GM23248 (cell line): ENCODE measurements at regions not wholly inside any gene's neighbourhood (a gene's known extent, or its start where the extent isn't known, plus 50 kb on each side); places are given as distances from the start of the nearest gene placed in this dataset.

ENCODE experiments used
- DNase-seq: peaks from one replicate; pipeline ENCODE4 v3.0.0-alpha.2; 2015
- H2AFZ ChIP-seq: fragments of 200-600 bp; sonication (generic); 2 replicates; pipeline ENCODE4 v1.6.1; 2016; ENCODE audit warnings: antibody characterized with exemption
- H3F3A ChIP-seq: fragments of 200-600 bp; sonication (generic); 2 replicates; pipeline ENCODE4 v1.6.1; 2016; ENCODE audit warnings: mild to moderate bottlenecking, antibody characterized with exemption, mixed run types; ENCODE audit not compliant: insufficient read depth
- H3K27ac ChIP-seq: fragments of 200-600 bp; sonication (generic); 2 replicates; pipeline ENCODE4 v1.5.1; 2016; ENCODE audit warnings: mild to moderate bottlenecking
- H3K27me3 ChIP-seq: fragments of 200-600 bp; sonication (generic); replicated peaks from 2 replicates; pipeline ENCODE4 v1.6.1; 2016; ENCODE audit warnings: mild to moderate bottlenecking; ENCODE audit not compliant: insufficient read depth
- H3K36me3 ChIP-seq: fragments of 200-600 bp; sonication (generic); 2 replicates; pipeline ENCODE4 v1.6.1; 2016; ENCODE audit warnings: low read depth, mild to moderate bottlenecking
- H3K4me1 ChIP-seq: fragments of 200-600 bp; sonication (generic); 2 replicates; pipeline ENCODE4 v1.6.1; 2016; ENCODE audit warnings: mild to moderate bottlenecking; ENCODE audit not compliant: insufficient read depth
- H3K4me2 ChIP-seq: fragments of 200-600 bp; sonication (generic); one replicate; pipeline ENCODE4 v1.6.1; 2016; ENCODE audit warnings: mild to moderate bottlenecking; ENCODE audit not compliant: unreplicated experiment
- H3K4me3 ChIP-seq: fragments of 200-600 bp; sonication (generic); 2 replicates; pipeline ENCODE4 v1.5.1; 2016; ENCODE audit warnings: mild to moderate bottlenecking
- H3K79me2 ChIP-seq: fragments of 200-600 bp; sonication (generic); 2 replicates; pipeline ENCODE4 v1.6.1; 2016; ENCODE audit warnings: mild to moderate bottlenecking; ENCODE audit not compliant: insufficient read depth
- H3K9ac ChIP-seq: fragments of 200-600 bp; sonication (generic); 2 replicates; pipeline ENCODE4 v1.6.1; 2016; ENCODE audit warnings: mild to moderate bottlenecking
- H3K9me2 ChIP-seq: fragments of 200-600 bp; sonication (generic); 2 replicates; pipeline ENCODE4 v1.6.1; 2016; ENCODE audit warnings: mixed run types, mild to moderate bottlenecking, moderate library complexity; ENCODE audit not compliant: insufficient read depth
- H3K9me3 ChIP-seq: fragments of 200-600 bp; sonication (generic); one replicate; pipeline ENCODE4 v1.6.1; 2017; ENCODE audit warnings: low read depth
- H4K20me1 ChIP-seq: fragments of 200-600 bp; sonication (generic); 2 replicates; pipeline ENCODE4 v1.6.0; 2016; ENCODE audit not compliant: insufficient read depth
- EZH2 ChIP-seq: fragments of 200-600 bp; sonication (generic); IDR thresholded peaks from 2 replicates; pipeline ENCODE4 v1.6.1; 2018; ENCODE audit warnings: antibody characterized with exemption, mild to moderate bottlenecking; ENCODE audit not compliant: insufficient read depth, poor library complexity, severe bottlenecking
- EZH2phosphoT487 ChIP-seq: fragments of 200-600 bp; sonication (generic); IDR thresholded peaks from 2 replicates; pipeline ENCODE4 v1.6.1; 2018; ENCODE audit warnings: antibody characterized with exemption, moderate library complexity, mild to moderate bottlenecking, low read depth; ENCODE audit not compliant: insufficient read depth
- WGBS, 2 experiments: methylation state at CpG; one replicate each; pipeline ENCODE4 v1.1.6; 2015 to 2017; ENCODE audit warnings: low lambda C conversion rate in 2 of 2, low coverage in 1 of 2; ENCODE audit errors: missing lambda C conversion rate in 2 of 2; 5-methylcytosine and 5-hydroxymethylcytosine counted together
- in situ Hi-C: fragments of 300-500 bp; cut with MboI; formaldehyde crosslinking; loops from 2 replicates; pipeline ENCODE4 v1.15.0; 2020

- H3K9me3 ChIP-seq, result no peaks in the 10 kb centered on the region
- no peak overlapping the region for H3K4me3 ChIP-seq
- H3K36me3 ChIP-seq, result no peaks in the 10 kb centered on the region
- peaks cover 34% of the 10 kb centered on the region for H3F3A ChIP-seq
- no peak overlapping the region for H3K27ac ChIP-seq
- WGBS, 2 experiments, result 39 to 50% methylated on average over 3 of the region's 3 CpGs
- no peak overlapping the region for H3K4me2 ChIP-seq
- peaks cover 58% of the 10 kb centered on the region for H3K4me1 ChIP-seq
- no peak overlapping the region for H3K9ac ChIP-seq
- DNase-seq, result peak; percentile 37
- TF ChIP-seq EZH2, result no peak
- TF ChIP-seq EZH2phosphoT487, result no peak
- in situ Hi-C loops, result no loop called here
- H3K27me3 ChIP-seq, result no peaks in the 10 kb centered on the region
- no peaks in the 10 kb centered on the region for H4K20me1 ChIP-seq
- H2AFZ ChIP-seq, result no peak overlapping the region
- no peaks in the 10 kb centered on the region for H3K79me2 ChIP-seq
- H3K9me2 ChIP-seq, result no peaks in the 10 kb centered on the region
Measured at GRCh38 chr18:45518311-45519155, 96.7 kb upstream of the SLC14A2 start.

GRCh38 chr18:45519411-45520280 lies 95.6 kb upstream of the SLC14A2 start:
- DNase-seq, result peak; percentile 43
- H3F3A ChIP-seq, result peaks cover 34% of the 10 kb centered on the region
- TF ChIP-seq EZH2phosphoT487 (no peak), EZH2 (no peak)
- H3K27me3 ChIP-seq, result no peaks in the 10 kb centered on the region
- H3K27ac ChIP-seq, result no peak overlapping the region
- H3K36me3 ChIP-seq, result no peaks in the 10 kb centered on the region
- no peak overlapping the region for H2AFZ ChIP-seq
- no peak overlapping the region for H3K4me3 ChIP-seq
- peaks cover 58% of the 10 kb centered on the region for H3K4me1 ChIP-seq
- no peaks in the 10 kb centered on the region for H3K9me3 ChIP-seq
- no peaks in the 10 kb centered on the region for H4K20me1 ChIP-seq
- no peaks in the 10 kb centered on the region for H3K9me2 ChIP-seq
- in situ Hi-C loops, result no loop called here
- no peaks in the 10 kb centered on the region for H3K79me2 ChIP-seq
- no peak overlapping the region for H3K4me2 ChIP-seq
- no peak overlapping the region for H3K9ac ChIP-seq
- 53 to 56% methylated on average over 7 of the region's 7 CpGs for WGBS, 2 experiments

GRCh38 chr18:45521136-45521535 lies 94.1 kb upstream of the SLC14A2 start:
- H3K27me3 ChIP-seq, result no peaks in the 10 kb centered on the region
- no peaks in the 10 kb centered on the region for H3K79me2 ChIP-seq
- H3K9me2 ChIP-seq, result no peaks in the 10 kb centered on the region
- peaks cover 41% of the 10 kb centered on the region for H3F3A ChIP-seq
- DNase-seq, result peak; percentile 90
- in situ Hi-C loops, result no loop called here
- no peaks in the 10 kb centered on the region for H4K20me1 ChIP-seq
- H3K9me3 ChIP-seq, result no peaks in the 10 kb centered on the region
- H3K4me3 ChIP-seq, result peak overlapping the region; percentile 41
- WGBS, 2 experiments, result 0 to 10% methylated on average over 1 of the region's 1 CpG
- peaks cover 63% of the 10 kb centered on the region for H3K4me1 ChIP-seq
- no peak overlapping the region for H2AFZ ChIP-seq
- H3K9ac ChIP-seq, result peak overlapping the region; percentile 50
- no peaks in the 10 kb centered on the region for H3K36me3 ChIP-seq
- peak overlapping the region; percentile 87 for H3K27ac ChIP-seq
- TF ChIP-seq EZH2phosphoT487 (no peak), EZH2 (no peak)
- peak overlapping the region; percentile 76 for H3K4me2 ChIP-seq

GRCh38 chr18:45521777-45522176 lies 93.5 kb upstream of the SLC14A2 start:
- in situ Hi-C loops, result no loop called here
- no peaks in the 10 kb centered on the region for H3K9me2 ChIP-seq
- DNase-seq, result peak; percentile 94
- H4K20me1 ChIP-seq, result no peaks in the 10 kb centered on the region
- peak overlapping the region; percentile 87 for H3K27ac ChIP-seq
- no peaks in the 10 kb centered on the region for H3K79me2 ChIP-seq
- 13 to 19% methylated on average over 3 of the region's 3 CpGs for WGBS, 2 experiments
- H3K4me1 ChIP-seq, result peaks cover 63% of the 10 kb centered on the region
- H3K4me2 ChIP-seq, result peak overlapping the region; percentile 76
- no peaks in the 10 kb centered on the region for H3K9me3 ChIP-seq
- H3K4me3 ChIP-seq, result peak overlapping the region; percentile 41
- H3F3A ChIP-seq, result peaks cover 44% of the 10 kb centered on the region
- no peaks in the 10 kb centered on the region for H3K36me3 ChIP-seq
- H3K9ac ChIP-seq, result peak overlapping the region; percentile 59
- TF ChIP-seq EZH2 (no peak), EZH2phosphoT487 (no peak)
- no peak overlapping the region for H2AFZ ChIP-seq
- no peaks in the 10 kb centered on the region for H3K27me3 ChIP-seq
